ENCODE measurements at regions not wholly inside any gene's neighbourhood (a gene's known extent, or its start where the extent isn't known, plus 50 kb on each side); places are given as distances from the start of the nearest gene placed in this dataset.

GRCh38 chr7:47027695-47028240, 554.1 kb downstream of the TNS3 start:
- peaks cover 0 to 8% (median 0%) of the 10 kb centered on the region in 4 donors for H3K4me1 ChIP-seq
- H3K4me3 ChIP-seq, result no peak overlapping the region
- H3K36me3 ChIP-seq, result no peaks in the 10 kb centered on the region
- 66 to 78% methylated on average over 2 of the region's 2 CpGs for WGBS, 2 donors
- no peak for TF ChIP-seq EP300 (IDR thresholded peaks at IDR 0.05)
- no peak for TF ChIP-seq CTCF (IDR thresholded peaks at IDR 0.05)
- TF ChIP-seq POLR2A (IDR thresholded peaks at IDR 0.05), result no peak
- DNase-seq (ENCODE audit: low spot score in 2 of 2), result no peak
- H3K9me3 ChIP-seq, result no peaks in the 10 kb centered on the region
- no peak overlapping the region for H3K27ac ChIP-seq
- no peaks in the 10 kb centered on the region for H3K27me3 ChIP-seq

DNA sequence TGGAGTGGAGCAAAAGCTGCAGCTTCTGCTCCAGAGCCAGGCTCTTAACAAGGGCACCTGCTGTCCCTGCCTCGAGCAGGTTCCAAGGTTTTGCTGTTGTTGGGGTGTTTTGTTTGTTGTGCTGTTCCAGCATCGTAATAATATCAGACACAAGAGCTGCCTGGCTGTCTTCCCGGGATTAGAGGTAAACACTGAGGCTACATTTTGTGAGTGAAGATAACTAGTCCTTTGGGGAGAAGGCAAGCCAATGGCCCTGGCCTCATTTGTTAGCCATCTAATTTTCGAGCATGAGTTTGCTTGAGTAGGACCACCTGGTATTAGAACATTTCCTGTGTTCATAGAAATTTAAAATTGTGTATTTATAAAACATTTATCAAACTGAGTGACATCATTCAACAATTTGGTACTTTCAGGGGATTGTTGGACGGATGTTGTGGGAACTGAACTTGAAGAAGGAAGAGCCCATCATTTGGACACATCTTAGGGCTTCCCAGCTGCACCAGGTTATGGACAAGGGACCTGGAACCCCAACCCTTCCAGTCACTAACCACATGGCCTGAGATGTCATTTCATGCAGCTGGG, 555.0 kb downstream of the TNS3 start:
- Histone ChIP-seq H3K27ac (no peak overlapping the region), H3K4me1 (peaks cover 0 to 1% (median 0%) of the 10 kb centered on the region in 4 donors), H3K9me3 (no peaks in the 10 kb centered on the region), H3K27me3 (no peaks in the 10 kb centered on the region), H3K36me3 (no peaks in the 10 kb centered on the region), H3K4me3 (no peak overlapping the region)
- DNase-seq (ENCODE audit: low spot score in 2 of 2), result no peak
- no peak for TF ChIP-seq EP300 (IDR thresholded peaks at IDR 0.05)
- no peak for TF ChIP-seq POLR2A (IDR thresholded peaks at IDR 0.05)
- 70 to 77% methylated on average over 5 of the region's 5 CpGs for WGBS, 2 donors

- H3K4me1 ChIP-seq, result no peaks in the 10 kb centered on the region
- no peak overlapping the region for H3K4me3 ChIP-seq
- H3K36me3 ChIP-seq, result no peaks in the 10 kb centered on the region
- TF ChIP-seq CTCF (IDR thresholded peaks at IDR 0.05) (no peak), EP300 (IDR thresholded peaks at IDR 0.05) (no peak), POLR2A (IDR thresholded peaks at IDR 0.05) (no peak)
- no peaks in the 10 kb centered on the region for H3K27me3 ChIP-seq
- no peaks in the 10 kb centered on the region for H3K9me3 ChIP-seq
- H3K27ac ChIP-seq, result no peak overlapping the region
- DNase-seq (ENCODE audit: low spot score in 2 of 2), result no peak
- 37 to 38% methylated on average over 4 of the region's 4 CpGs for WGBS, 2 donors
Measured at GRCh38 chr7:47024991-47025390, 556.9 kb downstream of the TNS3 start.

GRCh38 chr7:47008461-47008860, 573.5 kb downstream of the TNS3 start:
- DNase-seq (ENCODE audit: low spot score in 2 of 2), result no peak
- Histone ChIP-seq H3K27ac (no peak overlapping the region), H3K4me3 (no peak overlapping the region), H3K27me3 (no peaks in the 10 kb centered on the region), H3K9me3 (peaks cover 0 to 6% (median 0%) of the 10 kb centered on the region in 4 donors), H3K4me1 (no peaks in the 10 kb centered on the region), H3K36me3 (no peaks in the 10 kb centered on the region)
- 92 to 96% methylated on average over 1 of the region's 1 CpG for WGBS, 2 donors
- no peak for TF ChIP-seq POLR2A (IDR thresholded peaks at IDR 0.05)
- TF ChIP-seq EP300 (IDR thresholded peaks at IDR 0.05), result no peak
- no peak for TF ChIP-seq CTCF (IDR thresholded peaks at IDR 0.05)

- WGBS, 2 donors, result 60 to 71% methylated on average over 5 of the region's 5 CpGs
- H3K4me1 ChIP-seq, result no peaks in the 10 kb centered on the region
- H3K4me3 ChIP-seq, result no peak overlapping the region
- H3K27ac ChIP-seq, result no peak overlapping the region
- no peak for TF ChIP-seq EP300 (IDR thresholded peaks at IDR 0.05)
- TF ChIP-seq CTCF (IDR thresholded peaks at IDR 0.05), result no peak
- no peak for TF ChIP-seq POLR2A (IDR thresholded peaks at IDR 0.05)
- DNase-seq (ENCODE audit: low spot score in 2 of 2), result no peak
- peaks cover 0 to 6% (median 0%) of the 10 kb centered on the region in 4 donors for H3K9me3 ChIP-seq
- no peaks in the 10 kb centered on the region for H3K27me3 ChIP-seq
- H3K36me3 ChIP-seq, result no peaks in the 10 kb centered on the region
Measured at GRCh38 chr7:47007471-47007870, 574.4 kb downstream of the TNS3 start.
